SH-SY5Y (cell line): ENCODE measurements at regions not wholly inside any gene's neighbourhood (a gene's known extent, or its start where the extent isn't known, plus 50 kb on each side); places are given as distances from the start of the nearest gene placed in this dataset.

Source experiments
- GATA2 ChIP-seq: IDR thresholded peaks from 2 replicates; pipeline ENCODE4 v1.6.1; 2011; ENCODE audit warnings: mild to moderate bottlenecking, low read depth, low read length
- GATA3 ChIP-seq: IDR thresholded peaks from 2 replicates; pipeline ENCODE4 v1.6.1; 2011; ENCODE audit warnings: low read depth, mild to moderate bottlenecking, low read length, moderate library complexity

- TF ChIP-seq GATA2 (no peak), GATA3 (no peak)
Measured at GRCh38 chr3:170745211-170745718, 124.7 kb downstream of the RPL22L1 start.
